Body of pancreas (tissue), 4 donors: ENCODE measurements at regions not wholly inside any gene's neighbourhood (a gene's known extent, or its start where the extent isn't known, plus 50 kb on each side); places are given as distances from the start of the nearest gene placed in this dataset.

Experiments
- POLR2A ChIP-seq, 3 donors: fragments of 450-650 bp; IDR thresholded peaks; one replicate each; pipeline ENCODE4 v1.6.1; 2016; ENCODE audit warnings: antibody characterized with exemption in 3 of 3, mild to moderate bottlenecking in 2 of 3
- TF ChIP-seq, protein P1 (sequence below), 7 experiments: fragments of 450-650 bp in 4 of 7; fragments of 200-600 bp in 3 of 7; sonication (generic) in 3 of 7; IDR thresholded peaks; one replicate each; pipeline ENCODE4 v1.5.1; 2016 to 2019; ENCODE audit warnings: antibody characterized with exemption in 7 of 7

DNA sequence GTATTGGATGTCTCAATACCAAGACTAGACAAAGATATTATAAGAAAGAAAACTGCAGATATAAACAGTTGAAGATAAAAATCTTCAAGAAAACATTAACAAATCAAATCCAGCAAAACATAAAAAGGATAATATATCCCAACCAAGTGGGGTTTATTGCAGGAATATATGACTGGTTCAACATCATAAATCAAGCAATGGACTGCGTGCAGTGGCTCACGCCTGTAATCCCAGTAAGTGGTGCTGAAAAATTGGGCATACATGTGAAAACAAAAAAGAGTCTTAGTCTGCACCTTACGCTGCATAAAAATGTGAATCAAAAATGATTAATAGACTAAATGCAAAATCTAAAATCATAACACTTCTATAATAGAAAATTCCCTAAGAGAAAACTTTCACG lies 112.9 kb upstream of the PDE4B start:
- TF ChIP-seq, protein P1, sequence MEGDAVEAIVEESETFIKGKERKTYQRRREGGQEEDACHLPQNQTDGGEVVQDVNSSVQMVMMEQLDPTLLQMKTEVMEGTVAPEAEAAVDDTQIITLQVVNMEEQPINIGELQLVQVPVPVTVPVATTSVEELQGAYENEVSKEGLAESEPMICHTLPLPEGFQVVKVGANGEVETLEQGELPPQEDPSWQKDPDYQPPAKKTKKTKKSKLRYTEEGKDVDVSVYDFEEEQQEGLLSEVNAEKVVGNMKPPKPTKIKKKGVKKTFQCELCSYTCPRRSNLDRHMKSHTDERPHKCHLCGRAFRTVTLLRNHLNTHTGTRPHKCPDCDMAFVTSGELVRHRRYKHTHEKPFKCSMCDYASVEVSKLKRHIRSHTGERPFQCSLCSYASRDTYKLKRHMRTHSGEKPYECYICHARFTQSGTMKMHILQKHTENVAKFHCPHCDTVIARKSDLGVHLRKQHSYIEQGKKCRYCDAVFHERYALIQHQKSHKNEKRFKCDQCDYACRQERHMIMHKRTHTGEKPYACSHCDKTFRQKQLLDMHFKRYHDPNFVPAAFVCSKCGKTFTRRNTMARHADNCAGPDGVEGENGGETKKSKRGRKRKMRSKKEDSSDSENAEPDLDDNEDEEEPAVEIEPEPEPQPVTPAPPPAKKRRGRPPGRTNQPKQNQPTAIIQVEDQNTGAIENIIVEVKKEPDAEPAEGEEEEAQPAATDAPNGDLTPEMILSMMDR (IDR thresholded peaks at IDR 0.05), result no peak
- TF ChIP-seq POLR2A (IDR thresholded peaks at IDR 0.05), result no peak
